Suprapubic skin (tissue), 4 donors: ENCODE measurements at regions not wholly inside any gene's neighbourhood (a gene's known extent, or its start where the extent isn't known, plus 50 kb on each side); places are given as distances from the start of the nearest gene placed in this dataset.

Source experiments
- DNase-seq, 2 donors: peaks; one replicate each; pipeline ENCODE4 v3.0.0-alpha.2; 2019; ENCODE audit warnings: low spot score in 2 of 2
- H3K27ac ChIP-seq: fragments of 200-600 bp; sonication (generic); one replicate; pipeline ENCODE4 v1.5.1; 2019
- H3K27me3 ChIP-seq: fragments of 200-600 bp; sonication (generic); one replicate; pipeline ENCODE4 v1.5.1; 2019
- H3K36me3 ChIP-seq: fragments of 200-600 bp; sonication (generic); one replicate; pipeline ENCODE4 v1.5.1; 2019
- H3K4me1 ChIP-seq: fragments of 200-600 bp; sonication (generic); one replicate; pipeline ENCODE4 v1.5.1; 2019
- H3K4me3 ChIP-seq: fragments of 200-600 bp; sonication (generic); one replicate; pipeline ENCODE4 v1.5.1; 2019; ENCODE audit warnings: mild to moderate bottlenecking
- H3K9me3 ChIP-seq: fragments of 200-600 bp; sonication (generic); one replicate; pipeline ENCODE4 v1.5.1; 2019
- EP300 ChIP-seq: sonication (generic); formaldehyde crosslinking; IDR thresholded peaks from one replicate; pipeline ENCODE4 v1.6.1; 2017; ENCODE audit warnings: antibody characterized with exemption
- POLR2A ChIP-seq, 2 donors: fragments of 450-650 bp; IDR thresholded peaks; one replicate each; pipeline ENCODE4 v1.6.1; 2017; ENCODE audit warnings: antibody characterized with exemption in 2 of 2, mild to moderate bottlenecking in 2 of 2, moderate library complexity in 2 of 2
- POLR2AphosphoS5 ChIP-seq, 3 donors: sonication (generic); formaldehyde crosslinking; IDR thresholded peaks; one replicate each; pipeline ENCODE4 v1.6.1; 2017; ENCODE audit warnings: antibody characterized with exemption in 3 of 3
- whole genome bisulfite sequencing: methylation state at CpG from one replicate; pipeline ENCODE4 v1.1.5; 2018; 5-methylcytosine and 5-hydroxymethylcytosine counted together
- TF ChIP-seq, protein P1 (sequence below), 2 donors: fragments of 200-600 bp in 1 of 2; fragments of 450-650 bp in 1 of 2; sonication (generic) in 1 of 2; IDR thresholded peaks; one replicate each; pipeline ENCODE4 v1.5.1; 2016 to 2019; ENCODE audit warnings: antibody characterized with exemption in 2 of 2, mild to moderate bottlenecking in 1 of 2, moderate library complexity in 1 of 2

- 49% methylated on average over 3 of the region's 3 CpGs for WGBS
- Histone ChIP-seq H3K27me3 (no peaks in the 10 kb centered on the region), H3K4me1 (peaks cover 13% of the 10 kb centered on the region), H3K27ac (peak overlapping the region; percentile 34), H3K4me3 (no peak overlapping the region), H3K36me3 (no peaks in the 10 kb centered on the region), H3K9me3 (no peaks in the 10 kb centered on the region)
- no peak for TF ChIP-seq EP300
- no peak for TF ChIP-seq POLR2A (IDR thresholded peaks at IDR 0.05)
- TF ChIP-seq, protein P1, sequence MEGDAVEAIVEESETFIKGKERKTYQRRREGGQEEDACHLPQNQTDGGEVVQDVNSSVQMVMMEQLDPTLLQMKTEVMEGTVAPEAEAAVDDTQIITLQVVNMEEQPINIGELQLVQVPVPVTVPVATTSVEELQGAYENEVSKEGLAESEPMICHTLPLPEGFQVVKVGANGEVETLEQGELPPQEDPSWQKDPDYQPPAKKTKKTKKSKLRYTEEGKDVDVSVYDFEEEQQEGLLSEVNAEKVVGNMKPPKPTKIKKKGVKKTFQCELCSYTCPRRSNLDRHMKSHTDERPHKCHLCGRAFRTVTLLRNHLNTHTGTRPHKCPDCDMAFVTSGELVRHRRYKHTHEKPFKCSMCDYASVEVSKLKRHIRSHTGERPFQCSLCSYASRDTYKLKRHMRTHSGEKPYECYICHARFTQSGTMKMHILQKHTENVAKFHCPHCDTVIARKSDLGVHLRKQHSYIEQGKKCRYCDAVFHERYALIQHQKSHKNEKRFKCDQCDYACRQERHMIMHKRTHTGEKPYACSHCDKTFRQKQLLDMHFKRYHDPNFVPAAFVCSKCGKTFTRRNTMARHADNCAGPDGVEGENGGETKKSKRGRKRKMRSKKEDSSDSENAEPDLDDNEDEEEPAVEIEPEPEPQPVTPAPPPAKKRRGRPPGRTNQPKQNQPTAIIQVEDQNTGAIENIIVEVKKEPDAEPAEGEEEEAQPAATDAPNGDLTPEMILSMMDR (IDR thresholded peaks at IDR 0.05) = no peak
- TF ChIP-seq POLR2AphosphoS5 (IDR thresholded peaks at IDR 0.05) = no peak
- DNase-seq = no peak
These were observed 1093.4 kb downstream of the EFNB2 start for GRCh38 chr13:105442040-105442439.

- Histone ChIP-seq H3K36me3 (no peaks in the 10 kb centered on the region), H3K27ac (peak overlapping the region; percentile 34), H3K4me3 (no peak overlapping the region), H3K4me1 (peaks cover 13% of the 10 kb centered on the region), H3K9me3 (no peaks in the 10 kb centered on the region), H3K27me3 (no peaks in the 10 kb centered on the region)
- no peak for TF ChIP-seq POLR2AphosphoS5 (IDR thresholded peaks at IDR 0.05)
- TF ChIP-seq, protein P1 (IDR thresholded peaks at IDR 0.05) = no peak
- TF ChIP-seq POLR2A (IDR thresholded peaks at IDR 0.05) = no peak
- TF ChIP-seq EP300 = no peak
- DNase-seq = no peak
- WGBS = 64% methylated on average over 9 of the region's 9 CpGs
These were observed 1094.3 kb downstream of the EFNB2 start for GRCh38 chr13:105441051-105441750.

DNA sequence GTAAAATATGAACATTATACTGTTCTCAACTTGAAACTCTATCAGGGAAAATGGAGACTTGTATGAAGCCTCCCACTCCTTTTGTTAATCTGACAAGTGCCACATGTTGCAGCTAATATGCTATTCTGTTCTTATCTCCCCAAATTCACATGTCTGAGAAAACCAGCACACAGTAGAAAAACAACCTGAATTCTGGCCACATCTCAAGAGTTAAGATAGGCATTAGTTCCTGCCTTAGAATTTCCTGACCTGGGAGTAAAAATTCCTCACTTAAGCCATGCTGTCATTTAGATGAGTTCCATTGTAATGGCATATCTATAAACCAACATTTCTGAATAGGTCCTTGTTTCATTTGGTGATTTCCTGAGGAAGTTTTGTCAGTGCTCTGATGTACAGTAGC is 1098.5 kb downstream of the EFNB2 start:
- DNase-seq = no peak
- no peaks in the 10 kb centered on the region for H3K36me3 ChIP-seq
- H3K27ac ChIP-seq = no peak overlapping the region
- TF ChIP-seq EP300 = no peak
- no peak for TF ChIP-seq POLR2A (IDR thresholded peaks at IDR 0.05)
- TF ChIP-seq, protein P1 (IDR thresholded peaks at IDR 0.05) = no peak
- TF ChIP-seq POLR2AphosphoS5 (IDR thresholded peaks at IDR 0.05) = no peak
- H3K4me1 ChIP-seq = peaks cover 6% of the 10 kb centered on the region
- no peaks in the 10 kb centered on the region for H3K27me3 ChIP-seq
- H3K4me3 ChIP-seq = no peak overlapping the region
- H3K9me3 ChIP-seq = no peaks in the 10 kb centered on the region

DNA sequence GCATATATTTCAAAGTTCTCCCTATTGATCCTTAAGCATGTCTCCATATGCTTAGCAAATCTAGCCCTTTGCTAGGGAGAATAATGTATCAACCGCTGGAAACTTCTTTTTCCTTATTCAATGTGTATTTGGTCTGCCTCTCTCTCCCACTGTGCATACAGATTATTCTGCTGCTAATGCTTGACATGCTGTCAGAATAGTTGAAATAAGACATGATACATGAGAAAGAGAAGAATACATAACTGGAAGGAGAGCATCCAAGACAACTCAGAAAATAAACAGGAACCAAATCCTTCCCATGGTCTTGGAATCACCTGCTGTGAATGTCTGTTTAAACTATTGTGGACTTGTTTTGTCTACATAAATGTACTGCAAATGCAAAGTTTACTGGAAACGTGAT is 1103.0 kb downstream of the EFNB2 start:
- H3K27ac ChIP-seq = no peak overlapping the region
- DNase-seq = no peak
- no peaks in the 10 kb centered on the region for H3K27me3 ChIP-seq
- H3K9me3 ChIP-seq = no peaks in the 10 kb centered on the region
- no peaks in the 10 kb centered on the region for H3K36me3 ChIP-seq
- WGBS = 88% methylated on average over 2 of the region's 2 CpGs
- no peaks in the 10 kb centered on the region for H3K4me1 ChIP-seq
- no peak for TF ChIP-seq POLR2AphosphoS5 (IDR thresholded peaks at IDR 0.05)
- no peak for TF ChIP-seq EP300
- TF ChIP-seq POLR2A (IDR thresholded peaks at IDR 0.05) = no peak
- TF ChIP-seq, protein P1 (IDR thresholded peaks at IDR 0.05) = no peak
- H3K4me3 ChIP-seq = no peak overlapping the region

DNA sequence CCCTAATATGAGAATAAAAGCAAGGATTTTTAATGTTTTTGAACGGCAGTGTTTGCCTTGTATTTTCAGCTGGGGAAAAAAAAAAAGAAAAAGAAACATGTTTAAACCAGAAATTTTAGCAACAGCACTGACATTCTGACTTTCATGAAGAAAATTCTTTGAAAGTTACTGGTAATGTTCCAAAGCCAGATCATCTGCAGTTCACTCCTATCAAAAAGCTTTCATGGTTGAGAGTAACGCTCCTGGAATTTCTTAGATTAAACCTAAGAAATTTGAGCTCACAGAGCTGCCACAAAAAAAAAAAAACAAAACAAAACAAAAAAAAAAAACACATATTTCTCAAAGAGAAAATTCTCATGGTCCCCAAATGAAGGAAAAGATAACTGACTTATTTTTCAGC is 1106.7 kb downstream of the EFNB2 start:
- Histone ChIP-seq H3K27me3 (no peaks in the 10 kb centered on the region), H3K4me1 (no peaks in the 10 kb centered on the region), H3K27ac (no peak overlapping the region), H3K36me3 (no peaks in the 10 kb centered on the region), H3K9me3 (no peaks in the 10 kb centered on the region), H3K4me3 (no peak overlapping the region)
- TF ChIP-seq POLR2AphosphoS5 (IDR thresholded peaks at IDR 0.05) (no peak), EP300 (no peak), POLR2A (IDR thresholded peaks at IDR 0.05) (no peak)
- TF ChIP-seq, protein P1 (IDR thresholded peaks at IDR 0.05) = no peak
- 43% methylated on average over 2 of the region's 2 CpGs for WGBS
- DNase-seq = no peak
